Body of pancreas (tissue), 4 donors: ENCODE measurements at regions not wholly inside any gene's neighbourhood (a gene's known extent, or its start where the extent isn't known, plus 50 kb on each side); places are given as distances from the start of the nearest gene placed in this dataset.
A peak's percentile ranks its signal among the peaks of the same experiment; 100 is the strongest.

ENCODE experiments used
- ATAC-seq: fragments of 150-250 bp; one replicate; pipeline ENCODE4 v1.9.1; 2016
- DNase-seq, 4 donors: peaks; one replicate each; pipeline ENCODE4 v3.0.0-alpha.2; 2019
- H3K27ac ChIP-seq, 4 donors: fragments of 200-600 bp; sonication (generic); 1 replicate in 3 of 4; 2 replicates in 1 of 4; pipeline versions ENCODE4 v1.5.1 to v1.6.1; 2016 to 2019; ENCODE audit warnings: mild to moderate bottlenecking in 1 of 4, mixed read lengths in 1 of 4, moderate library complexity in 1 of 4
- H3K27me3 ChIP-seq, 2 donors: fragments of 200-600 bp; sonication (generic); one replicate each; pipeline ENCODE4 v1.6.0; 2016; ENCODE audit warnings: mild to moderate bottlenecking in 1 of 2
- H3K36me3 ChIP-seq, 2 donors: fragments of 200-600 bp; sonication (generic); replicated peaks in 1 of 2; 2 replicates each; pipeline ENCODE4 v1.5.1; 2016; ENCODE audit warnings: low read depth in 2 of 2; ENCODE audit not compliant: insufficient read depth in 1 of 2
- H3K4me1 ChIP-seq: fragments of 200-600 bp; sonication (generic); one replicate; pipeline ENCODE4 v1.6.0; 2016
- H3K4me3 ChIP-seq, 2 donors: fragments of 200-600 bp; sonication (generic); 1 replicate in 1 of 2; 2 replicates in 1 of 2; pipeline ENCODE4 v1.5.1; 2016 to 2019
- H3K9me3 ChIP-seq, 3 donors: fragments of 200-600 bp; sonication (generic); 1 replicate in 2 of 3; 2 replicates in 1 of 3; pipeline ENCODE4 v1.5.1; 2016
- POLR2A ChIP-seq, 3 donors: fragments of 450-650 bp; IDR thresholded peaks; one replicate each; pipeline ENCODE4 v1.6.1; 2016; ENCODE audit warnings: antibody characterized with exemption in 3 of 3, mild to moderate bottlenecking in 2 of 3
- WGBS, 2 donors: methylation state at CpG; one replicate each; pipeline ENCODE4 v1.1.5; 2017; 5-methylcytosine and 5-hydroxymethylcytosine counted together
- intact Hi-C: fragments of 100-400 bp; cut with DNase I; formaldehyde crosslinking; loops from one replicate; pipeline ENCODE4 v1.15.1; 2023
- TF ChIP-seq, protein P1 (sequence below), 7 experiments: fragments of 450-650 bp in 4 of 7; fragments of 200-600 bp in 3 of 7; sonication (generic) in 3 of 7; IDR thresholded peaks; one replicate each; pipeline ENCODE4 v1.5.1; 2016 to 2019; ENCODE audit warnings: antibody characterized with exemption in 7 of 7

DNA sequence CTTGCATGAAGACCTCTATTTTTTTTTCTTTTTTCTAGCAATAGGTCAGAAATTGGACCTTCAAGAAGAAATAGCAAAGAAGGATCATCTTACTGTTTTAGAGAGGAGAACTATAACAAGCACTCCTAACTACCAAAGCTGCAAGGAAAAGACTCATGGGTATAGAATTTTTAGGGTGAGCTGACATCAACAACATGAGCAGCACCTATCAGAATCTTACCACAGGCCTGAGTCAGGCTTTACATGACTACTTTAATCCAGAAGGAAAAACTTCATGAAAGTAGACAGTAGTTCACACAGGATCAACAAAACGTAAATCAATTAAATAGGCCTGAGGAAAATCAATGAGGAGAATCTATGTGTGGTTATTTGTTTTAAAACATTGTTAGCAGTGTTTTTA lies 130.5 kb downstream of the FAM76B start:
- DNase-seq (no peak), ATAC-seq (no peak)
- WGBS, 2 donors = 50 to 54% methylated on average over 1 of the region's 1 CpG
- Histone ChIP-seq H3K9me3 (no peaks in the 10 kb centered on the region), H3K27me3 (no peaks in the 10 kb centered on the region), H3K4me3 (no peak overlapping the region), H3K27ac (no peak overlapping the region), H3K36me3 (no peaks in the 10 kb centered on the region), H3K4me1 (no peaks in the 10 kb centered on the region)
- intact Hi-C loops = no loop called here
- TF ChIP-seq, protein P1, sequence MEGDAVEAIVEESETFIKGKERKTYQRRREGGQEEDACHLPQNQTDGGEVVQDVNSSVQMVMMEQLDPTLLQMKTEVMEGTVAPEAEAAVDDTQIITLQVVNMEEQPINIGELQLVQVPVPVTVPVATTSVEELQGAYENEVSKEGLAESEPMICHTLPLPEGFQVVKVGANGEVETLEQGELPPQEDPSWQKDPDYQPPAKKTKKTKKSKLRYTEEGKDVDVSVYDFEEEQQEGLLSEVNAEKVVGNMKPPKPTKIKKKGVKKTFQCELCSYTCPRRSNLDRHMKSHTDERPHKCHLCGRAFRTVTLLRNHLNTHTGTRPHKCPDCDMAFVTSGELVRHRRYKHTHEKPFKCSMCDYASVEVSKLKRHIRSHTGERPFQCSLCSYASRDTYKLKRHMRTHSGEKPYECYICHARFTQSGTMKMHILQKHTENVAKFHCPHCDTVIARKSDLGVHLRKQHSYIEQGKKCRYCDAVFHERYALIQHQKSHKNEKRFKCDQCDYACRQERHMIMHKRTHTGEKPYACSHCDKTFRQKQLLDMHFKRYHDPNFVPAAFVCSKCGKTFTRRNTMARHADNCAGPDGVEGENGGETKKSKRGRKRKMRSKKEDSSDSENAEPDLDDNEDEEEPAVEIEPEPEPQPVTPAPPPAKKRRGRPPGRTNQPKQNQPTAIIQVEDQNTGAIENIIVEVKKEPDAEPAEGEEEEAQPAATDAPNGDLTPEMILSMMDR (IDR thresholded peaks at IDR 0.05) = no peak
- TF ChIP-seq POLR2A (IDR thresholded peaks at IDR 0.05) = no peak

GRCh38 chr11:95655536-95655935 lies 134.0 kb downstream of the FAM76B start:
- TF ChIP-seq, protein P1 (IDR thresholded peaks at IDR 0.05) = no peak
- no peak for TF ChIP-seq POLR2A (IDR thresholded peaks at IDR 0.05)
- H3K4me1 ChIP-seq = no peaks in the 10 kb centered on the region
- H3K27ac ChIP-seq = no peak overlapping the region
- DNase-seq = no peak
- ATAC-seq = no peak
- no peaks in the 10 kb centered on the region for H3K36me3 ChIP-seq
- H3K9me3 ChIP-seq = no peaks in the 10 kb centered on the region
- intact Hi-C loops = no loop called here
- no peak overlapping the region for H3K4me3 ChIP-seq
- no peaks in the 10 kb centered on the region for H3K27me3 ChIP-seq
- 37 to 52% methylated on average over 1 of the region's 1 CpG for WGBS, 2 donors

- TF ChIP-seq, protein P1 (IDR thresholded peaks at IDR 0.05) = no peak
- TF ChIP-seq POLR2A (IDR thresholded peaks at IDR 0.05) = no peak
- ATAC-seq (no peak), DNase-seq (no peak)
- WGBS, 2 donors = 71 to 73% methylated on average over 1 of the region's 1 CpG
- Histone ChIP-seq H3K4me3 (no peak overlapping the region), H3K27me3 (no peaks in the 10 kb centered on the region), H3K4me1 (no peaks in the 10 kb centered on the region), H3K36me3 (no peaks in the 10 kb centered on the region), H3K9me3 (no peaks in the 10 kb centered on the region), H3K27ac (no peak overlapping the region)
- intact Hi-C loops = no loop called here
Observed at GRCh38 chr11:95653680-95654079, 135.9 kb downstream of the FAM76B start.

GRCh38 chr11:95653099-95653498 lies 136.5 kb downstream of the FAM76B start:
- H3K4me1 ChIP-seq = no peaks in the 10 kb centered on the region
- intact Hi-C loops = no loop called here
- WGBS, 2 donors = 70 to 78% methylated on average over 5 of the region's 5 CpGs
- no peaks in the 10 kb centered on the region for H3K36me3 ChIP-seq
- ATAC-seq = no peak
- no peak for DNase-seq
- TF ChIP-seq POLR2A (IDR thresholded peaks at IDR 0.05) = no peak
- TF ChIP-seq, protein P1 (IDR thresholded peaks at IDR 0.05) = no peak
- no peaks in the 10 kb centered on the region for H3K27me3 ChIP-seq
- no peak overlapping the region for H3K4me3 ChIP-seq
- H3K9me3 ChIP-seq = no peaks in the 10 kb centered on the region
- no peak overlapping the region for H3K27ac ChIP-seq

DNA sequence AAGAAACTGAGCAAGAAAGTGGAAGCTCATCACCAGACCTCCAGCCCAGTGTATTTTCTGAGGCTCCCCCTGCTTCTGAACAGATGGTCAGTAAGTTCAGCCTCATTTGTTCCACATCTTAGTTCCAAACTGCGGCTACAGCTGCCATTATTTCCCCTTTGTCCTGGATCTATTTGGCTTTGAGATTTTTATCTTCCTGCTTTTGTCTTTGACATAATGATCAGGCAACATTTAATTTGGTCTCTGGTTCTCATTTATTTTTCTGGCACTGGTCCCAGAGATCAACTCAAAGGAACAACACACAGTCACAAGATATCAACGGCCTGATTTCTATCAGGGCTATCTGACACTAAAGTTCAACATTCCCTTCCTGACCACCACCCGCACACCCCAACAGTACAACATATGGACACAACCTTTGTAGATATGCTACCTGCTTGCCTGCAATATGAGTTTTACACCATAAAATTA lies 137.5 kb downstream of the FAM76B start:
- WGBS, 2 donors = 40 to 48% methylated on average over 3 of the region's 3 CpGs

More for the DNA sequence above, 137.5 kb downstream of the FAM76B start:
- Histone ChIP-seq H3K27ac (no peak overlapping the region), H3K4me1 (no peaks in the 10 kb centered on the region), H3K36me3 (no peaks in the 10 kb centered on the region), H3K27me3 (no peaks in the 10 kb centered on the region), H3K9me3 (no peaks in the 10 kb centered on the region), H3K4me3 (no peak overlapping the region)
- intact Hi-C loops = no loop called here
- DNase-seq = peak in 1 of 4 donors; percentile 3
- TF ChIP-seq, protein P1 (IDR thresholded peaks at IDR 0.05) = no peak
- no peak for TF ChIP-seq POLR2A (IDR thresholded peaks at IDR 0.05)
- ATAC-seq = no peak
